Thyroid gland (tissue), 4 donors: ENCODE measurements at regions not wholly inside any gene's neighbourhood (a gene's known extent, or its start where the extent isn't known, plus 50 kb on each side); places are given as distances from the start of the nearest gene placed in this dataset.

Source experiments
- DNase-seq, 2 donors: peaks; one replicate each; pipeline ENCODE4 v3.0.0-alpha.2; 2019
- H3K27ac ChIP-seq, 3 donors: fragments of 200-600 bp; sonication (generic); 1 replicate in 2 of 3; 2 replicates in 1 of 3; pipeline ENCODE4 v1.5.1; 2016 to 2019; ENCODE audit warnings: mild to moderate bottlenecking in 1 of 3, moderate library complexity in 1 of 3
- H3K27me3 ChIP-seq: fragments of 200-600 bp; sonication (generic); one replicate; pipeline ENCODE4 v1.5.1; 2019
- H3K36me3 ChIP-seq, 2 donors: fragments of 200-600 bp; sonication (generic); one replicate each; pipeline ENCODE4 v1.5.1; 2016 to 2019
- H3K4me1 ChIP-seq, 2 donors: fragments of 200-600 bp; sonication (generic); one replicate each; pipeline ENCODE4 v1.5.1; 2017 to 2019
- H3K4me3 ChIP-seq, 3 donors: fragments of 200-600 bp; sonication (generic); replicated peaks in 1 of 3; 1 replicate in 2 of 3; 2 replicates in 1 of 3; pipeline ENCODE4 v1.5.1; 2016; ENCODE audit warnings: mild to moderate bottlenecking in 1 of 3
- H3K9me3 ChIP-seq: fragments of 200-600 bp; sonication (generic); one replicate; pipeline ENCODE4 v1.5.1; 2017
- CTCF ChIP-seq, 6 experiments: fragments of 200-600 bp in 3 of 6; fragments of 450-650 bp in 3 of 6; sonication (generic) in 3 of 6; IDR thresholded peaks; one replicate each; pipeline ENCODE4 v1.5.1; 2016 to 2019; ENCODE audit warnings: antibody characterized with exemption in 6 of 6, mild to moderate bottlenecking in 2 of 6, inconsistent platforms in 1 of 6, moderate library complexity in 1 of 6
- POLR2A ChIP-seq, 2 donors: fragments of 450-650 bp; IDR thresholded peaks; one replicate each; pipeline ENCODE4 v1.6.1; 2017; ENCODE audit warnings: antibody characterized with exemption in 2 of 2, mild to moderate bottlenecking in 2 of 2, moderate library complexity in 1 of 2
- WGBS, 2 donors: methylation state at CpG; one replicate each; pipeline ENCODE4 v1.1.5; 2017; 5-methylcytosine and 5-hydroxymethylcytosine counted together
- intact Hi-C: fragments of 100-400 bp; cut with DNase I; formaldehyde crosslinking; loops from one replicate; pipeline ENCODE4 v1.15.1; 2023

DNA sequence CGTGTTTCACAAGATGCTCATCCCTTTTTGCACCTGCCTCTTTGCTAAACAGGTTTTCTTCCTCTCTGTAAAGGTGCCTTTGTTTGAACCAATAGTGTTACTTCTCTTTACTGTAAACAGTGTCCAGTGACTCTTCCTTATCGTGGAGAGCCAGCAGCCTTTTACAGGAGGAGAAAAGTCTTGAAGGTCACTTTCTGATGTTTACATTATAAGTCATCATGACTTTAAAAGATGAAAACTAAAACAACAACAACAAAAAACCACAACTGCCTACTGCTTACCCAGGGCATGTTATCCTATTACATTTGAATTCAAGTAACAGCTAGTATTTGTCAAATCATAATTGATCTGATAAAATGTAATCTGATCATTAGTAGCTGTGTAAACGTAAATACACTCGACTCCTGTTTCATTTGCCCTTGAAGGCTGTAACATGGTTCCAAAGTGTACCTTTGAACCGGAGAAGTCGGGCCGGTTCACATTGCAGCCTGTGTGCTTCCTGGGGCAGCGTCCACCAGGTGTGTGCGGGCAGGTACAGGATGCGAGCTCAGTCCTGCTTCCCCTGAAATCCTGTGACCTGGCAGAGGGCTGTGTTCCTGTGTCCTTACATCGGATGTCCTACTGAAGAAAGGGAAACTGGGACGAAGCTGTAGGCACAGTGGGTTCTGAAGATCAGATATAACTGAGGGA lies 118.1 kb downstream of the C9orf152 start:
- Histone ChIP-seq H3K4me3 (no peak overlapping the region), H3K9me3 (no peaks in the 10 kb centered on the region), H3K27me3 (no peaks in the 10 kb centered on the region), H3K36me3 (no peaks in the 10 kb centered on the region), H3K4me1 (peaks cover 4 to 8% of the 10 kb centered on the region in 2 donors), H3K27ac (no peak overlapping the region)
- no peak for DNase-seq
- intact Hi-C loops: no loop called here
- 47 to 60% methylated on average over 12 of the region's 12 CpGs for WGBS, 2 donors
- no peak for TF ChIP-seq CTCF (IDR thresholded peaks at IDR 0.05)
- TF ChIP-seq POLR2A (IDR thresholded peaks at IDR 0.05): no peak

GRCh38 chr9:110092792-110093191 lies 115.2 kb downstream of the C9orf152 start:
- TF ChIP-seq POLR2A (IDR thresholded peaks at IDR 0.05) (no peak), CTCF (IDR thresholded peaks at IDR 0.05) (no peak)
- 92 to 95% methylated on average over 5 of the region's 5 CpGs for WGBS, 2 donors
- H3K36me3 ChIP-seq: no peaks in the 10 kb centered on the region
- intact Hi-C loops: no loop called here
- H3K27me3 ChIP-seq: no peaks in the 10 kb centered on the region
- no peak overlapping the region for H3K27ac ChIP-seq
- no peaks in the 10 kb centered on the region for H3K9me3 ChIP-seq
- no peak for DNase-seq
- peaks cover 19 to 25% of the 10 kb centered on the region in 2 donors for H3K4me1 ChIP-seq
- H3K4me3 ChIP-seq: no peak overlapping the region

- H3K9me3 ChIP-seq: no peaks in the 10 kb centered on the region
- intact Hi-C loops: no loop called here
- H3K4me1 ChIP-seq: peaks cover 19 to 22% of the 10 kb centered on the region in 2 donors
- 79 to 83% methylated on average over 2 of the region's 2 CpGs for WGBS, 2 donors
- no peak overlapping the region for H3K4me3 ChIP-seq
- no peaks in the 10 kb centered on the region for H3K36me3 ChIP-seq
- TF ChIP-seq POLR2A (IDR thresholded peaks at IDR 0.05) (no peak), CTCF (IDR thresholded peaks at IDR 0.05) (no peak)
- H3K27ac ChIP-seq: no peak overlapping the region
- H3K27me3 ChIP-seq: no peaks in the 10 kb centered on the region
- no peak for DNase-seq
Measured at GRCh38 chr9:110093417-110093816, 114.5 kb downstream of the C9orf152 start.

DNA sequence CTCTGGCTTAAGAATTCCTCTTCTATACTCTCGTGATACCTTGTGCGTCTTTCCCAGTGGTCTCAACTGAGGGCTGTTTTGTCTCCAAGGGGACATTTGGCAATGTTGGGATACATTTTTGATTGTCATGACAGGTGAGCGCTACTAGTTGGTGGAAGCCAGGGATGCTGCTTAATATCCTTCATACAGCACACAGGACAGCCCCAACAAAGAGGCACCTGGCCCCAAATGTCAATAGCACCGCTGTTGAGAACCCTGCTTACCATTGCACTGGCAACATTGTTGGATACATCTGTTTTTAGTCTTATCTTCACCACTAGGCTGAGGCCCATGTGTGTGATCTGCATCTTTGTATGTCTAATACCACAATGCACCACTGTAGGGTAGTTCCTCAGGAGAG lies 114.1 kb downstream of the C9orf152 start:
- Histone ChIP-seq H3K27ac (no peak overlapping the region), H3K27me3 (no peaks in the 10 kb centered on the region), H3K4me3 (no peak overlapping the region), H3K9me3 (no peaks in the 10 kb centered on the region), H3K36me3 (no peaks in the 10 kb centered on the region), H3K4me1 (peaks cover 19 to 22% of the 10 kb centered on the region in 2 donors)
- DNase-seq: no peak
- WGBS, 2 donors: 93 to 95% methylated on average over 4 of the region's 4 CpGs
- intact Hi-C loops: no loop called here
- no peak for TF ChIP-seq CTCF (IDR thresholded peaks at IDR 0.05)
- no peak for TF ChIP-seq POLR2A (IDR thresholded peaks at IDR 0.05)

GRCh38 chr9:110095161-110095595 lies 112.8 kb downstream of the C9orf152 start:
- H3K27ac ChIP-seq: peak overlapping the region; percentile 8 to 54 (median 44)
- H3K4me1 ChIP-seq: peaks cover 19 to 31% of the 10 kb centered on the region in 2 donors
- WGBS, 2 donors: 23 to 46% methylated on average over 2 of the region's 2 CpGs
- no peak overlapping the region for H3K4me3 ChIP-seq
- H3K27me3 ChIP-seq: no peaks in the 10 kb centered on the region
- intact Hi-C loops: no loop called here
- peak; percentile 59 to 66 for DNase-seq
- H3K9me3 ChIP-seq: no peaks in the 10 kb centered on the region
- TF ChIP-seq CTCF (IDR thresholded peaks at IDR 0.05) (no peak), POLR2A (IDR thresholded peaks at IDR 0.05) (peak in 1 of 2 donors; percentile 22)
- no peaks in the 10 kb centered on the region for H3K36me3 ChIP-seq
